Panc1 (cell line): ENCODE measurements at regions not wholly inside any gene's neighbourhood (a gene's known extent, or its start where the extent isn't known, plus 50 kb on each side); places are given as distances from the start of the nearest gene placed in this dataset.

Experiments
- ATAC-seq: fragments of 200-7000 bp; cut with Tn5 transposase; 2 replicates; pipeline ENCODE4 v1.9.1; 2020; ENCODE audit warnings: mild to moderate bottlenecking, moderate library complexity
- BruUV-seq: library from RNA; stranded (reverse); fragments of 400-500 nt; replicated peaks from 2 replicates; lab custom pipeline; 2021; lab: Mats Ljungman, UMichigan
- CTCF ChIA-PET: fragments of 300-600 bp; sonication (Branson Sonifier 250); formaldehyde crosslinking; loops from one replicate; lab custom pipeline; 2022; ENCODE audit warnings: antibody characterized with exemption; lab: Charles Lee
- POLR2A ChIA-PET: fragments of 300-600 bp; sonication (Branson Sonifier 250); formaldehyde crosslinking; loops from one replicate; lab custom pipeline; 2022; ENCODE audit warnings: antibody characterized with exemption; lab: Charles Lee
- DNase-seq: peaks from one replicate; pipeline ENCODE4 v3.0.0-alpha.2; 2010; ENCODE audit warnings: low read depth, low spot score
- H3K27ac ChIP-seq: 2 replicates; pipeline ENCODE4 v1.5.1; 2011; ENCODE audit warnings: mild to moderate bottlenecking, low read length, inconsistent platforms
- H3K27me3 ChIP-seq: fragments of 200-500 bp; sonication (Bioruptor generic); 2 replicates; pipeline ENCODE4 v1.6.0; 2014; ENCODE audit warnings: low read length, inconsistent platforms; ENCODE audit not compliant: control insufficient read depth, insufficient read depth
- H3K36me3 ChIP-seq: fragments of 200-500 bp; sonication (Bioruptor generic); 2 replicates; pipeline ENCODE4 v1.5.1; 2014; ENCODE audit warnings: inconsistent platforms, mild to moderate bottlenecking, low read length, moderate library complexity; ENCODE audit not compliant: control insufficient read depth, insufficient read depth
- H3K4me1 ChIP-seq: 2 replicates; pipeline ENCODE4 v1.5.1; 2011; ENCODE audit warnings: inconsistent platforms, mild to moderate bottlenecking, low read length, moderate library complexity; ENCODE audit not compliant: control insufficient read depth, insufficient read depth
- H3K4me3 ChIP-seq, 2 experiments: 2 replicates each; pipeline ENCODE4 v1.5.1; 2011 to 2012; ENCODE audit warnings: low read depth in 2 of 2, low read length in 2 of 2, mild to moderate bottlenecking in 2 of 2, inconsistent platforms in 1 of 2, moderate library complexity in 1 of 2
- H3K9me3 ChIP-seq: fragments of 200-500 bp; sonication (Bioruptor generic); 2 replicates; pipeline ENCODE4 v1.5.1; 2014; ENCODE audit warnings: low read depth, mild to moderate bottlenecking, inconsistent platforms, low read length, moderate library complexity; ENCODE audit not compliant: control insufficient read depth, insufficient read depth
- POLR2AphosphoS5 ChIP-seq: IDR thresholded peaks from 2 replicates; pipeline ENCODE4 v1.6.1; 2012; ENCODE audit warnings: mild to moderate bottlenecking, low read depth, low read length, moderate library complexity
- SIN3A ChIP-seq: IDR thresholded peaks from 2 replicates; pipeline ENCODE4 v1.6.1; 2012; ENCODE audit warnings: low read depth, mild to moderate bottlenecking, low read length, moderate library complexity, borderline replicate concordance; ENCODE audit not compliant: insufficient read depth
- TCF7L2 ChIP-seq: IDR thresholded peaks from 2 replicates; pipeline ENCODE4 v1.6.1; 2011; ENCODE audit warnings: mild to moderate bottlenecking, low read depth, low read length, inconsistent platforms
- in situ Hi-C: cut with HindIII; loops from 2 replicates; pipeline ENCODE4 v1.10.0; 2016; ENCODE audit warnings: low sequenced_read_pairs, low pct_unique_long_range_greater_than_20kb
- intact Hi-C: fragments of 100-400 bp; cut with micrococcal nuclease; formaldehyde crosslinking; loops from one replicate; pipeline ENCODE4 v1.10.0; 2022; ENCODE audit not compliant: unreplicated experiment
- TF ChIP-seq, protein P1 (sequence below), 2 experiments: IDR thresholded peaks; 2 replicates each; pipeline ENCODE4 v1.6.1; 2011 to 2012; ENCODE audit warnings: low read depth in 2 of 2, control low read depth in 1 of 2, low read length in 1 of 2, mild to moderate bottlenecking in 1 of 2, moderate library complexity in 1 of 2; ENCODE audit not compliant: insufficient read depth in 1 of 2
- TF ChIP-seq, protein P2 (sequence below): fragments of 450-650 bp; IDR thresholded peaks from 2 replicates; pipeline ENCODE4 v1.5.1; 2017; ENCODE audit warnings: mild to moderate bottlenecking

DNA sequence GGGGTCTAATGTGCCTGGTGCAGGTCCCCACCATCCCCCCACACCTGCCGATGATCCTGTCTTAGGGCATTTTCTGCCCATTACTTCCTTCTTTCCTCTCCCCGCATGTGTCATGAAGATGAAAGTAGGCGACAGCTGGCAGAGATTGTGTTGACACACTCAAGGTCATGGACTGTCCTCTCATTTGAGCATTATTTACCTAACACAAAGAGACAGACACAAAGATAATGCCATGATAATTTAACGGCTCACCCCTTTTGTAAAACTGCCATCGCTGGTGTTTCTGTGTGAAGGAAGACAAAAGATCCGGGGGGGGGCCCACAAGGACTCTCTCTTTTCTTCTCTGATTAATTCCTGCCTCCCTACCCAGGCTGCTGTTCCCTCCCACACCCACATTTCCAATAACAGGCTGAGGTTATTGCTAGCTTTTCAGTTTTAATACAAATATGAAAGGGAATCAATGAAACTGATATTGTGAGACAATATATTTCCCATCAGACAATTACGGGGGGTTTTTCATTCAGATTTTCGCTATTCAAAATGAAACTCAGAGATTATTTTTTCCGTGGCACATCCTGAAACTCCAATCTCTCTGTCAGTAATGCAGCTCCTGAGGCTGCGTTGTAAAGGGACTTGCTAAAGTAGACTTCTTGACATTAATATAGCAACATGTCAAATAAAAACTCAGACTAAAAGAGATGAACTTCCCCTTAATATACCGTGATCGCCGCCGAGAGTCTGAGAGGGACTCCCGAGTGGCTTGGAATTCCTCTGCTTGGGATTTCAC, 561.1 kb downstream of the NPHP4 start:
- H3K27ac ChIP-seq = no peak overlapping the region
- ChIA-PET CTCF (no interaction called here), POLR2A (interaction anchor here (0.6 kb wide), 1 partner anchor 1576 kb away, joined by 3 read pairs; no protein-coding TSS in a partner anchor)
- no peaks in the 10 kb centered on the region for H3K36me3 ChIP-seq
- no TSS peak for BruUV-seq
- intact Hi-C loops = no loop called here
- no peaks in the 10 kb centered on the region for H3K9me3 ChIP-seq
- peaks cover 30% of the 10 kb centered on the region for H3K27me3 ChIP-seq
- DNase-seq (no peak), ATAC-seq (no peak)
- TF ChIP-seq POLR2AphosphoS5 (no peak), TCF7L2 (no peak), SIN3A (no peak)
- TF ChIP-seq, protein P1, sequence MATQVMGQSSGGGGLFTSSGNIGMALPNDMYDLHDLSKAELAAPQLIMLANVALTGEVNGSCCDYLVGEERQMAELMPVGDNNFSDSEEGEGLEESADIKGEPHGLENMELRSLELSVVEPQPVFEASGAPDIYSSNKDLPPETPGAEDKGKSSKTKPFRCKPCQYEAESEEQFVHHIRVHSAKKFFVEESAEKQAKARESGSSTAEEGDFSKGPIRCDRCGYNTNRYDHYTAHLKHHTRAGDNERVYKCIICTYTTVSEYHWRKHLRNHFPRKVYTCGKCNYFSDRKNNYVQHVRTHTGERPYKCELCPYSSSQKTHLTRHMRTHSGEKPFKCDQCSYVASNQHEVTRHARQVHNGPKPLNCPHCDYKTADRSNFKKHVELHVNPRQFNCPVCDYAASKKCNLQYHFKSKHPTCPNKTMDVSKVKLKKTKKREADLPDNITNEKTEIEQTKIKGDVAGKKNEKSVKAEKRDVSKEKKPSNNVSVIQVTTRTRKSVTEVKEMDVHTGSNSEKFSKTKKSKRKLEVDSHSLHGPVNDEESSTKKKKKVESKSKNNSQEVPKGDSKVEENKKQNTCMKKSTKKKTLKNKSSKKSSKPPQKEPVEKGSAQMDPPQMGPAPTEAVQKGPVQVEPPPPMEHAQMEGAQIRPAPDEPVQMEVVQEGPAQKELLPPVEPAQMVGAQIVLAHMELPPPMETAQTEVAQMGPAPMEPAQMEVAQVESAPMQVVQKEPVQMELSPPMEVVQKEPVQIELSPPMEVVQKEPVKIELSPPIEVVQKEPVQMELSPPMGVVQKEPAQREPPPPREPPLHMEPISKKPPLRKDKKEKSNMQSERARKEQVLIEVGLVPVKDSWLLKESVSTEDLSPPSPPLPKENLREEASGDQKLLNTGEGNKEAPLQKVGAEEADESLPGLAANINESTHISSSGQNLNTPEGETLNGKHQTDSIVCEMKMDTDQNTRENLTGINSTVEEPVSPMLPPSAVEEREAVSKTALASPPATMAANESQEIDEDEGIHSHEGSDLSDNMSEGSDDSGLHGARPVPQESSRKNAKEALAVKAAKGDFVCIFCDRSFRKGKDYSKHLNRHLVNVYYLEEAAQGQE (IDR thresholded peaks at IDR 0.05; ENCODE audit: insufficient read depth in 1 of 2, low read depth in 2 of 2, low read length in 1 of 2) = no peak
- TF ChIP-seq, protein P2, sequence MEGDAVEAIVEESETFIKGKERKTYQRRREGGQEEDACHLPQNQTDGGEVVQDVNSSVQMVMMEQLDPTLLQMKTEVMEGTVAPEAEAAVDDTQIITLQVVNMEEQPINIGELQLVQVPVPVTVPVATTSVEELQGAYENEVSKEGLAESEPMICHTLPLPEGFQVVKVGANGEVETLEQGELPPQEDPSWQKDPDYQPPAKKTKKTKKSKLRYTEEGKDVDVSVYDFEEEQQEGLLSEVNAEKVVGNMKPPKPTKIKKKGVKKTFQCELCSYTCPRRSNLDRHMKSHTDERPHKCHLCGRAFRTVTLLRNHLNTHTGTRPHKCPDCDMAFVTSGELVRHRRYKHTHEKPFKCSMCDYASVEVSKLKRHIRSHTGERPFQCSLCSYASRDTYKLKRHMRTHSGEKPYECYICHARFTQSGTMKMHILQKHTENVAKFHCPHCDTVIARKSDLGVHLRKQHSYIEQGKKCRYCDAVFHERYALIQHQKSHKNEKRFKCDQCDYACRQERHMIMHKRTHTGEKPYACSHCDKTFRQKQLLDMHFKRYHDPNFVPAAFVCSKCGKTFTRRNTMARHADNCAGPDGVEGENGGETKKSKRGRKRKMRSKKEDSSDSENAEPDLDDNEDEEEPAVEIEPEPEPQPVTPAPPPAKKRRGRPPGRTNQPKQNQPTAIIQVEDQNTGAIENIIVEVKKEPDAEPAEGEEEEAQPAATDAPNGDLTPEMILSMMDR = no peak
- no peaks in the 10 kb centered on the region for H3K4me1 ChIP-seq
- H3K4me3 ChIP-seq = no peak overlapping the region
- in situ Hi-C loops = no loop called here

DNA sequence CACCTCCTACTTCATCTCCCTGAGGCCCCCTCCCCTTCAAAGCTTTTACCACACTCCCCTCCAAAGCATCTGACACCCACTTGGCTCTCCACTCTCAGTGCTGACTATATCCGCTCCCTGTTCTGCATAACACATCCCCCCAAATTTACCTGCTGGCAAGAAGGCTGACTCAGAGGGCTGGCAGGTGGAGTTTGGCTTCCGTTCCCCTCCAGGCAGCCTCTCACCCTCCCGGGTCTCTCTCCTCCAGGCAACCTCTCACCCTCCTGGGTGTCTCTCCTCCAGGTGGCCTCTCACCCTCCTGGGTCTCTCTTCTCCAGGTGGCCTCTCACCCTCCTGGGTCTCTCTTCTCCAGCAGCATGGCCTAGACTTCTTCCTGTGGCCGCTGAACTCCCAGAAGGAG, 562.1 kb downstream of the NPHP4 start:
- Histone ChIP-seq H3K4me3 (no peak overlapping the region), H3K27ac (no peak overlapping the region), H3K9me3 (no peaks in the 10 kb centered on the region), H3K4me1 (no peaks in the 10 kb centered on the region), H3K27me3 (peaks cover 39% of the 10 kb centered on the region), H3K36me3 (no peaks in the 10 kb centered on the region)
- ATAC-seq (no peak), DNase-seq (no peak)
- intact Hi-C loops = no loop called here
- ChIA-PET POLR2A (no interaction called here), CTCF (no interaction called here)
- BruUV-seq = no TSS peak
- TF ChIP-seq, protein P1 (IDR thresholded peaks at IDR 0.05; ENCODE audit: insufficient read depth in 1 of 2, low read depth in 2 of 2, low read length in 1 of 2) = no peak
- TF ChIP-seq, protein P2 = no peak
- no peak for TF ChIP-seq POLR2AphosphoS5
- no peak for TF ChIP-seq SIN3A
- no peak for TF ChIP-seq TCF7L2
- in situ Hi-C loops = no loop called here
